ENCODE measurements at regions not wholly inside any gene's neighbourhood (a gene's known extent, or its start where the extent isn't known, plus 50 kb on each side); places are given as distances from the start of the nearest gene placed in this dataset.

DNA sequence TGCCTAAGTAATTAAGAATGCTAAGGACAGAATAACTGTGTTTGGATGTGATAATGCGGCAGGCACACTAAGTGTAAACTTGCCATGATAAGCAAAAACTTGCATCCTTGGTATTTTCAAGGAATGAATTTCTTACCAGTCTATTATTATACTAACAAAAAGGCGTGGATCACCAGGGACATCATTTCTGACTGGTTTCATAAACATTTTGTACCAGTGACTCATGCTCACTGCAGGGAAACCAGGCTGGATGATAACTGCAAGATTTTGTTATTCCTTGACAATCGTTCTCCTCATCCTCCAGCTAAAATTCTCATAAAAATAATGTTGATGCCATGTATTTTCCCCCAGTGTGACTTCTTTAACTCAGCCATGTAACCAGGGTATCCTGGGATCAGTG lies 289.5 kb downstream of the CDCA7 start:
- POLR2A ChIA-PET, result no interaction called here
- H3K79me2 ChIP-seq (ENCODE audit: insufficient read depth, low read length), result no peaks in the 10 kb centered on the region
- FAIRE-seq (no peak), DNase-seq (ENCODE audit: low spot score) (no peak), ATAC-seq (no peak)
- intact Hi-C loops (cut with micrococcal nuclease; ENCODE audit: unreplicated experiment), result no loop called here
- H3K4me2 ChIP-seq (ENCODE audit: low read depth, low read length), result no peak overlapping the region
- in situ Hi-C loops (cut with HindIII; ENCODE audit: extremely low pct_ligation_motif_present, low pct_unique_long_range_greater_than_20kb), result no loop called here
- no peaks in the 10 kb centered on the region for H3K36me3 ChIP-seq (replicated peaks in 1 of 2; ENCODE audit: control insufficient read depth in 1 of 2, insufficient read depth in 2 of 2, low read length in 2 of 2)
- no peak overlapping the region for H3K27ac ChIP-seq (ENCODE audit: extremely low read length, insufficient read depth, low read length)
- no peaks in the 10 kb centered on the region for H3K9me3 ChIP-seq (ENCODE audit: low read length)
- H2AFZ ChIP-seq (ENCODE audit: low read length), result no peak overlapping the region
- TF ChIP-seq ZNF674 (CRISPR knock-in tag; IDR thresholded peaks at IDR 0.05; ENCODE audit: low read depth) (no peak), MAFK (conservative IDR thresholded peaks at IDR 0.05 in 1 of 2, IDR thresholded peaks at IDR 0.05 in 1 of 2; ENCODE audit: low read length in 2 of 2) (0 out of 4 replicates have a peak, but pooled peaks of 1 of the 2 experiments have one; percentile 4), NCOA2 (CRISPR knock-in tag; IDR thresholded peaks at IDR 0.05) (no peak), KDM6A (CRISPR knock-in tag; IDR thresholded peaks at IDR 0.05; ENCODE audit: low read depth) (no peak), KAT2B (IDR thresholded peaks at IDR 0.05; ENCODE audit: borderline replicate concordance, low read depth, low read length) (no peak), LCORL (IDR thresholded peaks at IDR 0.05) (no peak), LCORL (CRISPR knock-in tag; IDR thresholded peaks at IDR 0.05) (no peak), ZNF768 (CRISPR knock-in tag; IDR thresholded peaks at IDR 0.05) (no peak)
- TF ChIP-seq, protein P1, sequence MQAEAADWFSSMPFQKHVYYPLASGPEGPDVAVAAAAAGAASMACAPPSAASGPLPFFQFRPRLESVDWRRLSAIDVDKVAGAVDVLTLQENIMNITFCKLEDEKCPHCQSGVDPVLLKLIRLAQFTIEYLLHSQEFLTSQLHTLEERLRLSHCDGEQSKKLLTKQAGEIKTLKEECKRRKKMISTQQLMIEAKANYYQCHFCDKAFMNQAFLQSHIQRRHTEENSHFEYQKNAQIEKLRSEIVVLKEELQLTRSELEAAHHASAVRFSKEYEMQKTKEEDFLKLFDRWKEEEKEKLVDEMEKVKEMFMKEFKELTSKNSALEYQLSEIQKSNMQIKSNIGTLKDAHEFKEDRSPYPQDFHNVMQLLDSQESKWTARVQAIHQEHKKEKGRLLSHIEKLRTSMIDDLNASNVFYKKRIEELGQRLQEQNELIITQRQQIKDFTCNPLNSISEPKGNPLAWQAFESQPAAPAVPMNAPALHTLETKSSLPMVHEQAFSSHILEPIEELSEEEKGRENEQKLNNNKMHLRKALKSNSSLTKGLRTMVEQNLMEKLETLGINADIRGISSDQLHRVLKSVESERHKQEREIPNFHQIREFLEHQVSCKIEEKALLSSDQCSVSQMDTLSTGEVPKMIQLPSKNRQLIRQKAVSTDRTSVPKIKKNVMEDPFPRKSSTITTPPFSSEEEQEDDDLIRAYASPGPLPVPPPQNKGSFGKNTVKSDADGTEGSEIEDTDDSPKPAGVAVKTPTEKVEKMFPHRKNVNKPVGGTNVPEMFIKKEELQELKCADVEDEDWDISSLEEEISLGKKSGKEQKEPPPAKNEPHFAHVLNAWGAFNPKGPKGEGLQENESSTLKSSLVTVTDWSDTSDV (CRISPR knock-in tag; IDR thresholded peaks at IDR 0.05), result no peak
- H4K20me1 ChIP-seq (ENCODE audit: insufficient read depth, low read length), result no peaks in the 10 kb centered on the region
- 30% methylated on average over 3 of the region's 3 CpGs for WGBS (ENCODE audit: low lambda C conversion rate)
- H3K4me1 ChIP-seq (ENCODE audit: insufficient read depth, low read length), result no peaks in the 10 kb centered on the region
- no TSS peak for BruUV-seq (replicated peaks)
- CTCF ChIA-PET (ENCODE audit: low intra/inter-chr PET ratio, low total read pairs), result no interaction called here
- H3K4me3 ChIP-seq (replicated peaks in 1 of 3; ENCODE audit: insufficient read depth in 1 of 3, low read depth in 2 of 3, low read length in 3 of 3), result no peak overlapping the region
- H3K27me3 ChIP-seq (ENCODE audit: control insufficient read depth in 1 of 2, insufficient read depth in 2 of 2, low read length in 2 of 2), result peaks cover 0 to 9% of the 10 kb centered on the region in 2 experiments; a peak in 1 of 5 replicates
- no peak overlapping the region for H3K9ac ChIP-seq (ENCODE audit: insufficient read depth, low read depth, low read length)

Measured in HepG2 (cell line).